ENCODE measurements at regions not wholly inside any gene's neighbourhood (a gene's known extent, or its start where the extent isn't known, plus 50 kb on each side); places are given as distances from the start of the nearest gene placed in this dataset.

GRCh38 chr16:51707666-51708065 is 556.6 kb upstream of the SALL1 start:
- TF ChIP-seq POLR2AphosphoS5 (IDR thresholded peaks at IDR 0.05) (no peak), POLR2A (IDR thresholded peaks at IDR 0.05) (no peak), CTCF (IDR thresholded peaks at IDR 0.05 in 8 of 11, conservative IDR thresholded peaks at IDR 0.05 in 3 of 11) (no peak)
- 23 to 31% (median 28%) methylated on average over 6 of the region's 6 CpGs for WGBS, 5 donors
- H3K27me3 ChIP-seq (replicated peaks in 1 of 7) = no peaks in the 10 kb centered on the region
- H3K4me1 ChIP-seq = no peaks in the 10 kb centered on the region
- no peak overlapping the region for H3K27ac ChIP-seq
- no peak for DNase-seq
- intact Hi-C loops (cut with DNase I; ENCODE audit: low total_unique reads) = no loop called here
- H3K4me3 ChIP-seq = no peak overlapping the region
- H3K36me3 ChIP-seq = no peaks in the 10 kb centered on the region
- peaks cover 0 to 63% (median 31%) of the 10 kb centered on the region in 8 donors for H3K9me3 ChIP-seq

- peaks cover 0 to 56% (median 32%) of the 10 kb centered on the region in 8 donors for H3K9me3 ChIP-seq
- no peaks in the 10 kb centered on the region for H3K27me3 ChIP-seq (replicated peaks in 1 of 7)
- no peak overlapping the region for H3K27ac ChIP-seq
- DNase-seq = no peak
- TF ChIP-seq POLR2AphosphoS5 (IDR thresholded peaks at IDR 0.05) (no peak), CTCF (IDR thresholded peaks at IDR 0.05 in 8 of 11, conservative IDR thresholded peaks at IDR 0.05 in 3 of 11) (no peak), POLR2A (IDR thresholded peaks at IDR 0.05) (no peak)
- H3K4me1 ChIP-seq = no peaks in the 10 kb centered on the region
- no peak overlapping the region for H3K4me3 ChIP-seq
- intact Hi-C loops (cut with DNase I; ENCODE audit: low total_unique reads) = no loop called here
- H3K36me3 ChIP-seq = no peaks in the 10 kb centered on the region
These were observed 554.1 kb upstream of the SALL1 start for GRCh38 chr16:51705142-51705541.

GRCh38 chr16:51701025-51701424 is 550.0 kb upstream of the SALL1 start:
- no peak for TF ChIP-seq CTCF (IDR thresholded peaks at IDR 0.05 in 8 of 11, conservative IDR thresholded peaks at IDR 0.05 in 3 of 11)
- no peak for TF ChIP-seq POLR2A (IDR thresholded peaks at IDR 0.05)
- TF ChIP-seq POLR2AphosphoS5 (IDR thresholded peaks at IDR 0.05) = no peak
- Histone ChIP-seq H3K9me3 (peaks cover 0 to 37% (median 23%) of the 10 kb centered on the region in 8 donors), H3K27ac (no peak overlapping the region), H3K4me3 (no peak overlapping the region), H3K36me3 (no peaks in the 10 kb centered on the region), H3K4me1 (no peaks in the 10 kb centered on the region), H3K27me3 (replicated peaks in 1 of 7) (no peaks in the 10 kb centered on the region)
- WGBS, 5 donors = 83 to 95% (median 85%) methylated on average over 1 of the region's 1 CpG
- DNase-seq = no peak
- intact Hi-C loops (cut with DNase I; ENCODE audit: low total_unique reads) = no loop called here

GRCh38 chr16:51699686-51700396 is 548.8 kb upstream of the SALL1 start:
- intact Hi-C loops (cut with DNase I; ENCODE audit: low total_unique reads) = no loop called here
- no peak overlapping the region for H3K27ac ChIP-seq
- H3K9me3 ChIP-seq = peaks cover 0 to 37% (median 14%) of the 10 kb centered on the region in 8 donors
- DNase-seq = no peak
- H3K4me3 ChIP-seq = no peak overlapping the region
- no peaks in the 10 kb centered on the region for H3K4me1 ChIP-seq
- no peak for TF ChIP-seq POLR2AphosphoS5 (IDR thresholded peaks at IDR 0.05)
- TF ChIP-seq POLR2A (IDR thresholded peaks at IDR 0.05) = no peak
- TF ChIP-seq CTCF (IDR thresholded peaks at IDR 0.05 in 8 of 11, conservative IDR thresholded peaks at IDR 0.05 in 3 of 11) = no peak
- H3K36me3 ChIP-seq = no peaks in the 10 kb centered on the region
- 71 to 82% (median 74%) methylated on average over 5 of the region's 5 CpGs for WGBS, 5 donors
- H3K27me3 ChIP-seq (replicated peaks in 1 of 7) = no peaks in the 10 kb centered on the region
